CD4-positive, alpha-beta memory T cell (primary cell): ENCODE measurements at regions not wholly inside any gene's neighbourhood (a gene's known extent, or its start where the extent isn't known, plus 50 kb on each side); places are given as distances from the start of the nearest gene placed in this dataset.

Source experiments
- CTCF ChIA-PET: fragments of 350-600 bp; sonication (Branson Sonifier 250); formaldehyde crosslinking; loops from one replicate; lab custom pipeline; 2021; ENCODE audit warnings: inconsistent platforms; ENCODE audit not compliant: partially characterized antibody; lab: Charles Lee
- POLR2A ChIA-PET: fragments of 350-600 bp; sonication (Branson Sonifier 250); formaldehyde crosslinking; loops from one replicate; lab custom pipeline; 2021; ENCODE audit not compliant: partially characterized antibody; lab: Charles Lee
- DNase-seq, 5 donors: peaks; one replicate each; pipeline versions ENCODE4 v3.0.0 to v3.0.0-alpha.2; 2020 to 2022; ENCODE audit warnings: mixed read lengths in 1 of 5
- H3K27ac ChIP-seq: one replicate; pipeline ENCODE4 v1.7.0; 2013; ENCODE audit warnings: low read depth, low read length
- H3K27me3 ChIP-seq: 2 replicates; pipeline ENCODE4 v1.7.0; 2013; ENCODE audit warnings: mild to moderate bottlenecking, low read length, moderate library complexity; ENCODE audit not compliant: insufficient read depth
- H3K36me3 ChIP-seq: 2 replicates; pipeline ENCODE4 v1.7.0; 2013; ENCODE audit warnings: mild to moderate bottlenecking, low read length, moderate library complexity; ENCODE audit not compliant: insufficient read depth
- H3K4me1 ChIP-seq: 2 replicates; pipeline ENCODE4 v1.7.0; 2013; ENCODE audit warnings: mild to moderate bottlenecking, low read length, moderate library complexity; ENCODE audit not compliant: insufficient read depth
- H3K4me3 ChIP-seq, 2 donors: one replicate each; pipeline ENCODE4 v1.7.0; 2013; ENCODE audit warnings: low read length in 2 of 2, mild to moderate bottlenecking in 1 of 2
- H3K9me3 ChIP-seq, 2 donors: one replicate each; pipeline ENCODE4 v1.7.0; 2013; ENCODE audit warnings: low read length in 2 of 2, control low read depth in 1 of 2; ENCODE audit not compliant: control insufficient read depth in 1 of 2
- H3K27ac Mint-ChIP-seq, 7 donors: one replicate each; pipeline ENCODE4 v1.8.0; 2020 to 2021; ENCODE audit warnings: mixed read lengths in 7 of 7, mild to moderate bottlenecking in 6 of 7, inconsistent platforms in 3 of 7, moderate library complexity in 3 of 7
- H3K27me3 Mint-ChIP-seq, 2 donors: one replicate each; pipeline ENCODE4 v1.8.0; 2020 to 2021; ENCODE audit warnings: mixed read lengths in 2 of 2
- H3K36me3 Mint-ChIP-seq, 2 donors: one replicate each; pipeline ENCODE4 v1.8.0; 2020 to 2021; ENCODE audit warnings: mixed read lengths in 2 of 2, inconsistent platforms in 1 of 2, mild to moderate bottlenecking in 1 of 2
- H3K4me1 Mint-ChIP-seq, 4 donors: one replicate each; pipeline ENCODE4 v1.8.0; 2020 to 2021; ENCODE audit warnings: mixed read lengths in 4 of 4, mild to moderate bottlenecking in 1 of 4
- H3K4me3 Mint-ChIP-seq, 8 donors: one replicate each; pipeline ENCODE4 v1.8.0; 2020 to 2021; ENCODE audit warnings: mixed read lengths in 8 of 8, mild to moderate bottlenecking in 7 of 8, moderate library complexity in 6 of 8, inconsistent platforms in 3 of 8
- H3K9me3 Mint-ChIP-seq, 8 donors: one replicate each; pipeline ENCODE4 v1.8.0; 2020 to 2021; ENCODE audit warnings: mixed read lengths in 8 of 8, mild to moderate bottlenecking in 5 of 8, inconsistent platforms in 3 of 8, moderate library complexity in 1 of 8
- intact Hi-C: fragments of 100-400 bp; cut with micrococcal nuclease; formaldehyde crosslinking; loops from one replicate; pipeline ENCODE4 v1.15.1; 2023

DNA sequence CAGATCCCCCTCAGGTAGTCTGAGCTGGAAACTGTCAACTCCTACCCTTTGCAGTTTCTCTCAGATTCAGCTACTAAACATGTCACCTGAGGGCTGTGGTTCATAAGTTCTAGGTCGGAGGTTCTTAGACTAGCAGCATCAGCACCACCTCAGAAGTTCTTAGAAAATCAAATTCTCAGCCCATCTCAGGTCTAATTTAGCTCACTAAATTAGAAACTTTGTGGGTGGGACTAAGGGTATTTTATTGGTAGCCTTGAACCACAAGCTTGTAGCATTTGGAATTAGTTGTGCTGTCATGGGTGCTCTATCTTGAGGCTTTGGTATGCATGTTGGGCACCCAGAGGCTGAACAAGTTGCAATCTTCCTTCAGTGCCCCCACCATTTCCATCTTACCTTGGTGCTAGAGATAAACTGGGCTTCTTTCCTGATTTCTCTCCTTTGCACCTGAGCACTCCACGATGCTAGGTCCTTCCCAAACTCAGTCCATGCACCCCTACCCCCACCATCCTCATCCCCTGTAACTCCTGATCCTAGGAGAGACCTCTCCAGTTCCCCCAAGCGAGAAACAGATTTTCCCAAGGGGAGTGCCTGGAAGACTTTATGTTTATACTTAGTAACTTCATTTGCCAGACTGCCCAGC is 54.2 kb downstream of the S1PR1 start:
- peaks cover 52 to 84% (median 63%) of the 10 kb centered on the region in 4 donors for H3K4me1 Mint-ChIP-seq
- DNase-seq: peak in 1 of 5 donors; percentile 39
- Histone ChIP-seq H3K4me1 (peaks cover 85% of the 10 kb centered on the region), H3K27ac (peak overlapping the region; percentile 10), H3K9me3 (no peaks in the 10 kb centered on the region), H3K4me3 (peak overlapping the region in 1 of 2 donors; percentile 5), H3K27me3 (no peaks in the 10 kb centered on the region), H3K36me3 (no peaks in the 10 kb centered on the region)
- peak overlapping the region; percentile 72 to 93 (median 89) for H3K27ac Mint-ChIP-seq
- peak overlapping the region in 7 of 8 donors; percentile 39 to 65 (median 57) for H3K4me3 Mint-ChIP-seq
- CTCF ChIA-PET: interaction anchor here (0.7 to 14.9 kb wide), 21 partner anchors 9 to 423 kb away, joined by 3 to 442 read pairs (median 5); partner anchors contain the start of gene S1PR1
- intact Hi-C loops: no loop called here
- H3K27me3 Mint-ChIP-seq: no peaks in the 10 kb centered on the region
- peaks cover 0 to 4% (median 0%) of the 10 kb centered on the region in 8 donors for H3K9me3 Mint-ChIP-seq
- POLR2A ChIA-PET: interaction anchor here (0.8 to 19.7 kb wide), 17 partner anchors 8 to 838 kb away, joined by 3 to 955 read pairs (median 6); partner anchors contain the start of genes EXTL2, S1PR1 and SLC30A7
- H3K36me3 Mint-ChIP-seq: peaks cover 0 to 2% of the 10 kb centered on the region in 2 donors

DNA sequence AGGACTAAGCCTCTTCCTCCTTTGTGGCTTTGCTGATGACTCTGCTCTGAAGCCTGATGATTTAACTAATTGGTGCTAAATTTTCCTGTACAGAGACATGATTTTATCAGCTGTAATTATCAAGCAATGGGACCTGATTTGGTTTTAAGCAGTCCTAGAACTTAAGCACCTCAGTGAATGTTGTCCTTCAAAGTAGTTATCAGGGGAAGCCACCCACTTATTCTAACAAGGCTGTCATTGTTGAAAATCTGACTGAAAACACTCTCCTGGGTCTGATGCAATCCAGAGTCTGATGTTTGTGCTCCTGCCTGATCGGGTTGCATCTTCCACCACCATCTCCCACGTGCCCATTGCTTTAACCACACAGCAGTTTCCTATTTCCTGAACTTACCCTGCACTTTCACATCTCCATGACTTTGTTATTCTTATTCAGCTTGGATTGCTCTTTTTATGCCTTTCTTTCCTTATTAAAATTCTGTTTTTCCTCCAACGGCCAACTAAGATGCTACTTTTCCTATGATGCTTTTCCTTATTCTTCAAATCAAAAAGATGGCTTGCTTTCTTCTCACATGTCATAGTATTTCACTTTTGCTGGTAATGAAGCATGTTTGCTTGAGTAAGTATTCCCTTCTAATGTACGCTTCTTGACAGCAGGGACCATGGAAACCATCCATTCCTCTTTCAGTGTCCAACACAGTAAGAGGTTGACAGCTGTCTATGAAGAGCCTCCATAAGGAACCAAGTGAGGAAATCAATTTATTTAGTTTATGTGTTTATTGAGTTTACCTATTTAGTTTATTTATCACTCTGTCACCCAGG is 55.0 kb downstream of the S1PR1 start:
- Histone ChIP-seq H3K4me1 (peaks cover 77% of the 10 kb centered on the region), H3K27ac (peak overlapping the region; percentile 10), H3K9me3 (no peaks in the 10 kb centered on the region), H3K27me3 (no peaks in the 10 kb centered on the region), H3K4me3 (peak overlapping the region; percentile 5), H3K36me3 (no peaks in the 10 kb centered on the region)
- ChIA-PET CTCF (interaction anchor here (0.9 to 14.9 kb wide), 18 partner anchors 9 to 423 kb away, joined by 3 to 442 read pairs (median 8); partner anchors contain the start of gene S1PR1), POLR2A (interaction anchor here (0.8 to 19.7 kb wide), 10 partner anchors 12 to 396 kb away, joined by 3 to 955 read pairs (median 8); partner anchors contain the start of genes EXTL2, S1PR1 and SLC30A7)
- Mint-ChIP-seq H3K27me3 (no peaks in the 10 kb centered on the region), H3K36me3 (peaks cover 0 to 2% of the 10 kb centered on the region in 2 donors), H3K4me3 (peak overlapping the region in 7 of 8 donors; percentile 9 to 65 (median 57)), H3K4me1 (peaks cover 45 to 83% (median 61%) of the 10 kb centered on the region in 4 donors), H3K27ac (peak overlapping the region; percentile 66 to 92 (median 80)), H3K9me3 (peaks cover 0 to 4% (median 0%) of the 10 kb centered on the region in 8 donors)
- intact Hi-C loops: no loop called here
- peak; percentile 47 to 68 (median 58) for DNase-seq

DNA sequence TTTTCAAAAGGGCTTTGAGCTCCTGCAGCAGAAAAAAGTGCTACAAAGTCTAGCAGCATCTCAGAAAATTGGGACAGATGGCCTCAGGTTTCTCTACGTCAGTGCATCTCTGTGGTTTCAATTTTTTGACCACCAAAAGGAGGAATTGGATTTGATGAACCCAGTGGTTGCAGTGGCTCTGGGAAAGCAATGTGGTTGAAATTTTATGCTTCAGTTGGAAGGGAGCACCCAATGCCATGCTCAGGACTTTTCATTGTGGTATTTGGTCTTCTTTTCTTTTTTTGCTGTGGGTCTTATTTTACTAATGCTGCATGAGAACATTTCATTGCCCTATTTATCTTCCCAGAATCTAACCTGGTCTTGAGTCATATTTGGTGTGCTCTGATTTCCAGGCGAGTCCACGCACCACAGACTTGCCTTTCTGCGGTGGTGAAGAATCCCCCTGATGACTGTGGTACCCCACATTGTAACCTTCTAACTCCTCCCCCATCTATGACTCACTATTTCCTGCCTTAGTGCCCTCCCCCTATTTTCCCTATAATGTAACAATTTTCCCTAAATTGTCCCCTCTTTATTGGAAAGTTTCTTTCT is 56.7 kb downstream of the S1PR1 start:
- intact Hi-C loops: no loop called here
- H3K27me3 ChIP-seq: no peaks in the 10 kb centered on the region
- H3K27ac ChIP-seq: no peak overlapping the region
- POLR2A ChIA-PET: interaction anchor here (0.9 to 19.7 kb wide), 8 partner anchors 14 to 393 kb away, joined by 3 to 955 read pairs (median 4); partner anchors contain the start of gene S1PR1
- H3K9me3 Mint-ChIP-seq: peaks cover 0 to 4% (median 0%) of the 10 kb centered on the region in 8 donors
- no peak overlapping the region for H3K4me3 ChIP-seq
- no peaks in the 10 kb centered on the region for H3K36me3 ChIP-seq
- H3K27me3 Mint-ChIP-seq: no peaks in the 10 kb centered on the region
- no peaks in the 10 kb centered on the region for H3K9me3 ChIP-seq
- CTCF ChIA-PET: interaction anchor here (1.2 to 14.9 kb wide), 9 partner anchors 14 to 385 kb away, joined by 3 to 442 read pairs (median 9); partner anchors contain the start of gene S1PR1
- peaks cover 77% of the 10 kb centered on the region for H3K4me1 ChIP-seq
- H3K36me3 Mint-ChIP-seq: peaks cover 0 to 2% of the 10 kb centered on the region in 2 donors
- H3K4me1 Mint-ChIP-seq: peaks cover 47 to 88% (median 65%) of the 10 kb centered on the region in 4 donors
- DNase-seq: peak in 2 of 5 donors; percentile 32 to 80
- H3K4me3 Mint-ChIP-seq: peak overlapping the region in 6 of 8 donors; percentile 19 to 75 (median 56)
- H3K27ac Mint-ChIP-seq: peak overlapping the region; percentile 26 to 91 (median 84)

DNA sequence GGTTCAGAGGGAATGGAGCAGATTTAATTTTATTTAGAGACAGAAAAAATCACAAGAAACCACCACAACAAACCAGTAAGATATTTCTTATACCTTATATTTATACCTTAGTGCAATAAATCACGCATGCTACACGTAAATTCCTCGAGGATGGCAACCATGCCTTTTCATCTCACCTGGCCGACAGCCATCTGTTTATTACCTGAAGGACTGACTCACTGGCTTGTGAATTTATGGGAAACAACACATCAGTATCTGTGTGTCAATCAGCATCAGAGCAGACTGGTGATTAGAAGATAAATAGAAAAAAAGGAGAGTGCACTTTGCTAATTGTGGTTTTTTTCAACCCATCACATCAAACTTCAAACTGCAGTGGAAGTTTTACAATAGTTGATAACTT is 58.4 kb downstream of the S1PR1 start:
- peak overlapping the region; percentile 8 to 85 (median 77) for H3K27ac Mint-ChIP-seq
- H3K4me3 ChIP-seq: no peak overlapping the region
- H3K9me3 ChIP-seq: no peaks in the 10 kb centered on the region
- peaks cover 50 to 85% (median 66%) of the 10 kb centered on the region in 4 donors for H3K4me1 Mint-ChIP-seq
- H3K27me3 ChIP-seq: no peaks in the 10 kb centered on the region
- peaks cover 84% of the 10 kb centered on the region for H3K4me1 ChIP-seq
- peak overlapping the region in 5 of 8 donors; percentile 16 to 56 (median 29) for H3K4me3 Mint-ChIP-seq
- H3K36me3 ChIP-seq: no peaks in the 10 kb centered on the region
- peak in 2 of 5 donors; percentile 32 to 68 for DNase-seq
- CTCF ChIA-PET: interaction anchor here (0.8 to 14.9 kb wide), 7 partner anchors 12 to 429 kb away, joined by 3 to 442 read pairs (median 4); partner anchors contain the start of gene S1PR1
- peaks cover 0 to 2% (median 0%) of the 10 kb centered on the region in 8 donors for H3K9me3 Mint-ChIP-seq
- POLR2A ChIA-PET: interaction anchor here (1.1 to 19.7 kb wide), 5 partner anchors 12 to 52 kb away, joined by 3 to 955 read pairs (median 5); partner anchors contain the start of gene S1PR1
- peaks cover 0 to 2% of the 10 kb centered on the region in 2 donors for H3K36me3 Mint-ChIP-seq
- H3K27me3 Mint-ChIP-seq: no peaks in the 10 kb centered on the region
- no peak overlapping the region for H3K27ac ChIP-seq
- intact Hi-C loops: loop anchor here (1.0 kb wide), 1 partner anchor 14 kb away; no protein-coding TSS in a partner anchor

DNA sequence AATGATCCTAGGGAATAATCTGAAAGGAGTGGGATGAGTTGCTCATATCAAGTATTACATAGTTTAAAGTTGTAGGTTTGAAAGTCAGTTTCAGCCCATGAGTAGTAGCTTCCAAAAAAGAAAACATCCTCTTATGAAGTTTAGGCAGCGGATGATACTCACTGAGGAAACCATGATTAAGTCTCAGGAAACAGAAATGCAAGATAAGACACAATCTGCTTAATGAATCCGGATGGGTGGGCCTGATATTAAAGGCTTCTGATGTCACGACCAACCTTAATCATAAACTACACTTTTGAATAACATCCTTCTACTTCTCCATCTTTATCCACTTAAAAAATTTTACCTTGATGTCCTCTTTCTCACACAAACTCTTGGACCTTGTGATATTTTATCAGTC is 61.8 kb downstream of the S1PR1 start:
- Mint-ChIP-seq H3K27ac (peak overlapping the region in 6 of 7 donors; percentile 53 to 95 (median 82)), H3K36me3 (peaks cover 0 to 2% of the 10 kb centered on the region in 2 donors), H3K27me3 (no peaks in the 10 kb centered on the region), H3K4me3 (peak overlapping the region in 4 of 8 donors; percentile 4 to 74 (median 20)), H3K4me1 (peaks cover 30 to 58% (median 43%) of the 10 kb centered on the region in 4 donors), H3K9me3 (peaks cover 0 to under 1% (median 0%) of the 10 kb centered on the region in 8 donors)
- H3K36me3 ChIP-seq: no peaks in the 10 kb centered on the region
- no peak overlapping the region for H3K4me3 ChIP-seq
- no peaks in the 10 kb centered on the region for H3K27me3 ChIP-seq
- H3K4me1 ChIP-seq: peaks cover 50% of the 10 kb centered on the region
- no peak overlapping the region for H3K27ac ChIP-seq
- ChIA-PET CTCF (interaction anchor here (1.2 to 14.9 kb wide), 3 partner anchors 9 to 57 kb away, joined by 3 to 180 read pairs (median 46); no protein-coding TSS in a partner anchor), POLR2A (interaction anchor here (0.6 to 4.0 kb wide), 8 partner anchors 10 to 403 kb away, joined by 3 to 28 read pairs (median 3); partner anchors contain the start of gene SLC30A7)
- peak in 3 of 5 donors; percentile 30 to 40 (median 39) for DNase-seq
- intact Hi-C loops: no loop called here
- H3K9me3 ChIP-seq: no peaks in the 10 kb centered on the region

DNA sequence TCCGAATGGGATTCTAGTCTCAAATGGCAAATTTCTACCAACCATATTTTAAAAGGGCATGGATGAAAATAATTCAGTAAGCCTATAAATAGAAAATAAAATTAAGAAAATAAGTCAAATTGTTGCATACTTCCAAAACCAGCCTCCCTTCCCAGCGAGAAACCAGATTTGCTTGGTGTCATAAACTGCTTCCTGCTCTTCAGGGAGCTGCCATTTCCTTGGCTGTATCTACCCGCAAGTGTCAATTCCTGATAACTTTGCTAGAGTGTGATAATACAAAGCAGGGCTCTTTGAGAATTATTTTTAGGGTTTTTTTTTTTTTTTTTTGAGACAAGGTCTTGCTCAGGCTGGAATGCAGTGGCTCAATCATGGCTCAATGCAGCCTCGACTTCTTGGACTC is 62.3 kb downstream of the S1PR1 start:
- H3K4me3 Mint-ChIP-seq: peak overlapping the region in 2 of 8 donors; percentile 4 to 74
- H3K27me3 Mint-ChIP-seq: no peaks in the 10 kb centered on the region
- H3K27ac ChIP-seq: no peak overlapping the region
- no peaks in the 10 kb centered on the region for H3K27me3 ChIP-seq
- H3K9me3 ChIP-seq: no peaks in the 10 kb centered on the region
- intact Hi-C loops: no loop called here
- ChIA-PET POLR2A (interaction anchor here (1.0 to 4.0 kb wide), 7 partner anchors 10 to 403 kb away, joined by 3 to 28 read pairs (median 5); partner anchors contain the start of gene SLC30A7), CTCF (interaction anchor here (1.1 to 14.9 kb wide), 7 partner anchors 8 to 378 kb away, joined by 3 to 180 read pairs (median 7); no protein-coding TSS in a partner anchor)
- peaks cover 28 to 54% (median 40%) of the 10 kb centered on the region in 4 donors for H3K4me1 Mint-ChIP-seq
- no peaks in the 10 kb centered on the region for H3K9me3 Mint-ChIP-seq
- no peak for DNase-seq
- no peaks in the 10 kb centered on the region for H3K36me3 Mint-ChIP-seq
- no peak overlapping the region for H3K4me3 ChIP-seq
- H3K4me1 ChIP-seq: peaks cover 45% of the 10 kb centered on the region
- H3K36me3 ChIP-seq: no peaks in the 10 kb centered on the region
- H3K27ac Mint-ChIP-seq: peak overlapping the region in 4 of 7 donors; percentile 51 to 95 (median 87)
